ENCODE measurements at regions not wholly inside any gene's neighbourhood (a gene's known extent, or its start where the extent isn't known, plus 50 kb on each side); places are given as distances from the start of the nearest gene placed in this dataset.

GRCh38 chr10:106473129-106473685 is 691.3 kb downstream of the SORCS1 start:
- no peaks in the 10 kb centered on the region for H3K9me3 ChIP-seq
- no peak overlapping the region for H3K27ac ChIP-seq
- no peaks in the 10 kb centered on the region for H3K27me3 ChIP-seq
- TF ChIP-seq POLR2A (IDR thresholded peaks at IDR 0.05) (no peak), POLR2AphosphoS5 (IDR thresholded peaks at IDR 0.05; ENCODE audit: insufficient read depth in 1 of 2, low read depth in 1 of 2) (no peak), CTCF (IDR thresholded peaks at IDR 0.05) (no peak)
- intact Hi-C loops (cut with DNase I) = no loop called here
- H3K4me3 ChIP-seq = no peak overlapping the region
- no peak for DNase-seq (ENCODE audit: extremely low spot score in 2 of 2)
- no peaks in the 10 kb centered on the region for H3K4me1 ChIP-seq
- no peaks in the 10 kb centered on the region for H3K36me3 ChIP-seq

GRCh38 chr10:106467506-106467905 is 697.0 kb downstream of the SORCS1 start:
- Histone ChIP-seq H3K4me3 (no peak overlapping the region), H3K36me3 (no peaks in the 10 kb centered on the region), H3K27me3 (no peaks in the 10 kb centered on the region), H3K27ac (no peak overlapping the region), H3K4me1 (no peaks in the 10 kb centered on the region), H3K9me3 (no peaks in the 10 kb centered on the region)
- intact Hi-C loops (cut with DNase I) = no loop called here
- no peak for DNase-seq (ENCODE audit: extremely low spot score in 2 of 2)
- TF ChIP-seq CTCF (IDR thresholded peaks at IDR 0.05) = no peak
- no peak for TF ChIP-seq POLR2AphosphoS5 (IDR thresholded peaks at IDR 0.05; ENCODE audit: insufficient read depth in 1 of 2, low read depth in 1 of 2)
- TF ChIP-seq POLR2A (IDR thresholded peaks at IDR 0.05) = no peak

- Histone ChIP-seq H3K9me3 (no peaks in the 10 kb centered on the region), H3K4me1 (no peaks in the 10 kb centered on the region), H3K27ac (no peak overlapping the region), H3K36me3 (no peaks in the 10 kb centered on the region), H3K27me3 (no peaks in the 10 kb centered on the region), H3K4me3 (no peak overlapping the region)
- DNase-seq (ENCODE audit: extremely low spot score in 2 of 2) = no peak
- intact Hi-C loops (cut with DNase I) = no loop called here
- no peak for TF ChIP-seq POLR2AphosphoS5 (IDR thresholded peaks at IDR 0.05; ENCODE audit: insufficient read depth in 1 of 2, low read depth in 1 of 2)
- TF ChIP-seq CTCF (IDR thresholded peaks at IDR 0.05) = no peak
- no peak for TF ChIP-seq POLR2A (IDR thresholded peaks at IDR 0.05)
These were observed 707.0 kb downstream of the SORCS1 start for GRCh38 chr10:106457522-106457921.

- Histone ChIP-seq H3K36me3 (no peaks in the 10 kb centered on the region), H3K27ac (no peak overlapping the region), H3K9me3 (no peaks in the 10 kb centered on the region), H3K27me3 (no peaks in the 10 kb centered on the region), H3K4me3 (no peak overlapping the region), H3K4me1 (no peaks in the 10 kb centered on the region)
- intact Hi-C loops (cut with DNase I) = no loop called here
- no peak for DNase-seq (ENCODE audit: extremely low spot score in 2 of 2)
- TF ChIP-seq POLR2AphosphoS5 (IDR thresholded peaks at IDR 0.05; ENCODE audit: insufficient read depth in 1 of 2, low read depth in 1 of 2) (no peak), CTCF (IDR thresholded peaks at IDR 0.05) (no peak), POLR2A (IDR thresholded peaks at IDR 0.05) (no peak)
These were observed 710.3 kb downstream of the SORCS1 start for GRCh38 chr10:106454233-106454632.

- no peak for DNase-seq (ENCODE audit: extremely low spot score in 2 of 2)
- no peaks in the 10 kb centered on the region for H3K27me3 ChIP-seq
- H3K4me1 ChIP-seq = no peaks in the 10 kb centered on the region
- H3K36me3 ChIP-seq = no peaks in the 10 kb centered on the region
- no peak overlapping the region for H3K27ac ChIP-seq
- H3K9me3 ChIP-seq = no peaks in the 10 kb centered on the region
- intact Hi-C loops (cut with DNase I) = no loop called here
- no peak for TF ChIP-seq CTCF (IDR thresholded peaks at IDR 0.05)
- TF ChIP-seq POLR2A (IDR thresholded peaks at IDR 0.05) = no peak
- TF ChIP-seq POLR2AphosphoS5 (IDR thresholded peaks at IDR 0.05; ENCODE audit: insufficient read depth in 1 of 2, low read depth in 1 of 2) = no peak
- no peak overlapping the region for H3K4me3 ChIP-seq
These were observed 713.5 kb downstream of the SORCS1 start for GRCh38 chr10:106450966-106451365.
